Astrocyte of the spinal cord (primary cell): ENCODE measurements at regions not wholly inside any gene's neighbourhood (a gene's known extent, or its start where the extent isn't known, plus 50 kb on each side); places are given as distances from the start of the nearest gene placed in this dataset.

Experiments
- DNase-seq: peaks from one replicate; pipeline ENCODE4 v3.0.0; 2011; ENCODE audit warnings: low read depth, low spot score
- H3K4me3 ChIP-seq: 2 replicates; pipeline ENCODE4 v1.5.1; 2011; ENCODE audit warnings: low read depth, mild to moderate bottlenecking, low read length, moderate library complexity
- CTCF ChIP-seq: IDR thresholded peaks from 2 replicates; pipeline ENCODE4 v1.5.1; 2012; ENCODE audit warnings: low read depth, mild to moderate bottlenecking, low read length, inconsistent platforms
- in situ Hi-C: cut with HindIII; loops from 2 replicates; pipeline ENCODE4 v1.10.0; 2017; ENCODE audit warnings: low sequenced_read_pairs

- no peak overlapping the region for H3K4me3 ChIP-seq
- TF ChIP-seq CTCF = no peak
- in situ Hi-C loops = no loop called here
- DNase-seq = no peak
Measured at GRCh38 chr10:3678629-3679227, 106.3 kb downstream of the KLF6 start.

- no peak for TF ChIP-seq CTCF
- in situ Hi-C loops = no loop called here
- no peak for DNase-seq
- no peak overlapping the region for H3K4me3 ChIP-seq
Measured at GRCh38 chr10:3676564-3676963, 108.4 kb downstream of the KLF6 start.

- no peak for DNase-seq
- no peak overlapping the region for H3K4me3 ChIP-seq
- no peak for TF ChIP-seq CTCF
- in situ Hi-C loops = no loop called here
Measured at GRCh38 chr10:3672220-3672619, 112.8 kb downstream of the KLF6 start.

- no peak overlapping the region for H3K4me3 ChIP-seq
- DNase-seq = no peak
- no peak for TF ChIP-seq CTCF
- in situ Hi-C loops = no loop called here
Measured at GRCh38 chr10:3671386-3671955, 113.5 kb downstream of the KLF6 start.

GRCh38 chr10:3668966-3669330 lies 116.1 kb downstream of the KLF6 start:
- in situ Hi-C loops = no loop called here
- TF ChIP-seq CTCF = no peak
- no peak for DNase-seq
- H3K4me3 ChIP-seq = no peak overlapping the region

DNA sequence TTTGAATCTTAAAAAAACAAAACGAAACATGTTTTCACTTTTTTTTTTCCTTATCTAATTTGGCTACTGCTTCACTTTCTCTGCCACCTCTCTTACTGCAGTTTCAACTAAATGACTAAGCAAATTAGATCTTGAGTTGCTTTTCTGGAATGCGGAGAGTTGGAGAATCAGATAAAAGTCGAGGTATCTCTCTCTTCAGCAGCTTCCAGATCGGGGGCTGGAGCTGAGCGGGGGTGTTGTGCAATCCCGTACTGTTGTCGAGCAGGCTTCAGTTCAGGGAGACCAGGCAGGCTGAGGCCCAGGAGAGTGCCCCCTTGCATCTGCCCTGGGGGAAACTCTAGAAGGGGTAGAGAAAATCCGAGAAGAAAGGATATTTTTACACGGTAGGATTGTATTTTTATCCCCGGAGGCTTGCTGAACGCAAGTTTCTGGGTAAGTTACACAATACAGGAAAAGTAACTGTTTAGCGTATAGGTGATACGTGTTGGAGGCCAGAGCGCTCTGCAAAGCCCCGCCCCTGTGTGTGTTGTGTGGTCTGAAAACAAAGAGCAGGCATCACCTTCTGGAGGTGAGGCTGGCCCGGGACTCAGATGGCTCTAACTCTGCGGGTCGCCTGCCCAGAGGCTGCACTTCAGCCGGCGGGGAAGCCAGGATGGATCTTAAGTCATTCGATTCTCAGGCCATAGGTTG lies 116.6 kb downstream of the KLF6 start:
- H3K4me3 ChIP-seq = no peak overlapping the region
- in situ Hi-C loops = no loop called here
- DNase-seq = peak; percentile 40
- TF ChIP-seq CTCF = no peak
